Hepatocyte (in vitro differentiated cells): ENCODE measurements at regions not wholly inside any gene's neighbourhood (a gene's known extent, or its start where the extent isn't known, plus 50 kb on each side); places are given as distances from the start of the nearest gene placed in this dataset.

Experiments
- DNase-seq: peaks from one replicate; pipeline ENCODE4 v3.0.0-alpha.2; 2016; ENCODE audit warnings: low spot score
- H2AFZ ChIP-seq: fragments of 200-600 bp; sonication (generic); 2 replicates; pipeline ENCODE4 v1.6.0; 2016; ENCODE audit warnings: antibody characterized with exemption, mild to moderate bottlenecking
- H3K27ac ChIP-seq: fragments of 200-600 bp; sonication (generic); 2 replicates; pipeline ENCODE4 v1.5.1; 2016; ENCODE audit warnings: mild to moderate bottlenecking
- H3K27me3 ChIP-seq: fragments of 200-600 bp; sonication (generic); 2 replicates; pipeline ENCODE4 v1.6.1; 2016
- H3K36me3 ChIP-seq: fragments of 200-600 bp; sonication (generic); replicated peaks from 2 replicates; pipeline ENCODE4 v1.5.1; 2016; ENCODE audit warnings: low read depth; ENCODE audit not compliant: insufficient read depth
- H3K4me1 ChIP-seq: fragments of 200-600 bp; sonication (generic); 2 replicates; pipeline ENCODE4 v1.5.1; 2016; ENCODE audit warnings: mild to moderate bottlenecking, moderate library complexity; ENCODE audit not compliant: insufficient read depth
- H3K4me2 ChIP-seq: fragments of 200-600 bp; sonication (generic); 2 replicates; pipeline ENCODE4 v1.6.0; 2016
- H3K4me3 ChIP-seq: fragments of 200-600 bp; sonication (generic); 2 replicates; pipeline ENCODE4 v1.5.1; 2016; ENCODE audit warnings: mild to moderate bottlenecking
- H3K79me2 ChIP-seq: fragments of 200-600 bp; sonication (generic); 2 replicates; pipeline ENCODE4 v1.6.0; 2017; ENCODE audit warnings: mild to moderate bottlenecking
- H3K9me2 ChIP-seq: fragments of 200-600 bp; sonication (generic); replicated peaks from 2 replicates; pipeline ENCODE4 v1.6.0; 2017; ENCODE audit warnings: mild to moderate bottlenecking; ENCODE audit not compliant: insufficient read depth
- H3K9me3 ChIP-seq: fragments of 200-600 bp; sonication (generic); 2 replicates; pipeline ENCODE4 v1.5.1; 2016; ENCODE audit warnings: low read depth, mild to moderate bottlenecking
- H4K20me1 ChIP-seq: fragments of 200-600 bp; sonication (generic); 2 replicates; pipeline ENCODE4 v1.6.0; 2016; ENCODE audit warnings: mild to moderate bottlenecking; ENCODE audit not compliant: insufficient read depth, poor library complexity, severe bottlenecking
- CTCF ChIP-seq: fragments of 200-600 bp; sonication (generic); IDR thresholded peaks from 2 replicates; pipeline ENCODE4 v1.5.1; 2016; ENCODE audit warnings: antibody characterized with exemption, mild to moderate bottlenecking; ENCODE audit not compliant: poor library complexity
- EZH2 ChIP-seq: fragments of 200-600 bp; sonication (generic); IDR thresholded peaks from 2 replicates; pipeline ENCODE4 v1.6.1; 2016; ENCODE audit warnings: antibody characterized with exemption, mild to moderate bottlenecking, borderline replicate concordance
- EZH2phosphoT487 ChIP-seq: fragments of 200-600 bp; sonication (generic); IDR thresholded peaks from one replicate; pipeline ENCODE4 v1.6.1; 2018; ENCODE audit warnings: antibody characterized with exemption, mild to moderate bottlenecking, low read depth, moderate library complexity; ENCODE audit not compliant: unreplicated experiment, severe bottlenecking
- WGBS: methylation state at CpG from one replicate; pipeline ENCODE4 v1.1.6; 2016; ENCODE audit warnings: low lambda C conversion rate; ENCODE audit errors: missing lambda C conversion rate; 5-methylcytosine and 5-hydroxymethylcytosine counted together

GRCh38 chr5:101995585-101995984 lies 300.5 kb downstream of the SLCO4C1 start:
- Histone ChIP-seq H3K4me2 (peak overlapping the region; percentile 51), H3K79me2 (no peaks in the 10 kb centered on the region), H3K4me1 (peaks cover 7% of the 10 kb centered on the region), H4K20me1 (no peaks in the 10 kb centered on the region), H3K9me2 (no peaks in the 10 kb centered on the region), H3K27ac (peak overlapping the region; percentile 77), H3K4me3 (no peak overlapping the region), H3K9me3 (no peaks in the 10 kb centered on the region), H3K27me3 (no peaks in the 10 kb centered on the region), H3K36me3 (no peaks in the 10 kb centered on the region), H2AFZ (no peak overlapping the region)
- DNase-seq, result peak; percentile 57
- TF ChIP-seq CTCF (no peak), EZH2 (no peak), EZH2phosphoT487 (no peak)
- WGBS, result 24% methylated on average over 2 of the region's 2 CpGs

- Histone ChIP-seq H3K9me2 (no peaks in the 10 kb centered on the region), H3K9me3 (no peaks in the 10 kb centered on the region), H3K4me2 (no peak overlapping the region), H3K36me3 (no peaks in the 10 kb centered on the region), H3K4me3 (no peak overlapping the region), H3K27me3 (no peaks in the 10 kb centered on the region), H3K4me1 (peaks cover 7% of the 10 kb centered on the region), H4K20me1 (no peaks in the 10 kb centered on the region), H3K79me2 (no peaks in the 10 kb centered on the region), H3K27ac (no peak overlapping the region), H2AFZ (no peak overlapping the region)
- 85% methylated on average over 1 of the region's 1 CpG for WGBS
- TF ChIP-seq CTCF (no peak), EZH2 (no peak), EZH2phosphoT487 (no peak)
- no peak for DNase-seq
Observed at GRCh38 chr5:101991486-101991885, 304.6 kb downstream of the SLCO4C1 start.

- 82% methylated on average over 1 of the region's 1 CpG for WGBS
- H3K4me2 ChIP-seq, result no peak overlapping the region
Observed at GRCh38 chr5:101989659-101990058, 306.4 kb downstream of the SLCO4C1 start.

More at GRCh38 chr5:101989659-101990058, 306.4 kb downstream of the SLCO4C1 start:
- Histone ChIP-seq H3K27me3 (no peaks in the 10 kb centered on the region), H3K9me3 (no peaks in the 10 kb centered on the region), H4K20me1 (no peaks in the 10 kb centered on the region), H3K79me2 (no peaks in the 10 kb centered on the region), H3K4me3 (no peak overlapping the region), H2AFZ (no peak overlapping the region), H3K36me3 (no peaks in the 10 kb centered on the region), H3K27ac (no peak overlapping the region), H3K4me1 (peaks cover 2% of the 10 kb centered on the region), H3K9me2 (peaks cover 3% of the 10 kb centered on the region)
- no peak for DNase-seq
- TF ChIP-seq EZH2, result no peak
- TF ChIP-seq CTCF, result no peak
- no peak for TF ChIP-seq EZH2phosphoT487
